VCaP (cell line): ENCODE measurements at regions not wholly inside any gene's neighbourhood (a gene's known extent, or its start where the extent isn't known, plus 50 kb on each side); places are given as distances from the start of the nearest gene placed in this dataset.

ENCODE experiments used
- H3K27ac ChIP-seq: fragments of 450-650 bp; 2 replicates; pipeline ENCODE4 v1.5.1; 2017
- CTCF ChIP-seq: fragments of 450-650 bp; conservative IDR thresholded peaks from 2 replicates; pipeline ENCODE4 v1.5.1; 2017; ENCODE audit warnings: mild to moderate bottlenecking, moderate library complexity

GRCh38 chr4:24003496-24003895, 113.6 kb upstream of the PPARGC1A start:
- TF ChIP-seq CTCF, result no peak

GRCh38 chr4:24002330-24002966, 112.6 kb upstream of the PPARGC1A start:
- TF ChIP-seq CTCF, result no peak
- no peak overlapping the region for H3K27ac ChIP-seq

More at GRCh38 chr4:24003496-24003895, 113.6 kb upstream of the PPARGC1A start:
- H3K27ac ChIP-seq, result no peak overlapping the region

- no peak for TF ChIP-seq CTCF
- H3K27ac ChIP-seq, result no peak overlapping the region
Observed at GRCh38 chr4:24001486-24002329, 111.9 kb upstream of the PPARGC1A start.

- H3K27ac ChIP-seq, result no peak overlapping the region
- no peak for TF ChIP-seq CTCF
Observed at GRCh38 chr4:24000470-24000831, 110.6 kb upstream of the PPARGC1A start.

- H3K27ac ChIP-seq, result no peak overlapping the region
- TF ChIP-seq CTCF, result no peak
Observed at GRCh38 chr4:23999714-24000469, 110.0 kb upstream of the PPARGC1A start.

GRCh38 chr4:23993373-23993772, 103.5 kb upstream of the PPARGC1A start:
- H3K27ac ChIP-seq, result no peak overlapping the region
- TF ChIP-seq CTCF, result no peak

GRCh38 chr4:23991444-23991843, 101.6 kb upstream of the PPARGC1A start:
- TF ChIP-seq CTCF, result no peak
- no peak overlapping the region for H3K27ac ChIP-seq
